GM12891 (cell line): ENCODE measurements at regions not wholly inside any gene's neighbourhood (a gene's known extent, or its start where the extent isn't known, plus 50 kb on each side); places are given as distances from the start of the nearest gene placed in this dataset.

ENCODE experiments used
- SPI1 ChIP-seq: IDR thresholded peaks from 2 replicates; pipeline ENCODE4 v1.6.1; 2011; ENCODE audit warnings: low read depth, low read length, control low read depth
- TAF1 ChIP-seq: IDR thresholded peaks from 2 replicates; pipeline ENCODE4 v1.6.1; 2011; ENCODE audit warnings: low read depth, low read length, control low read depth

GRCh38 chr7:67302113-67303039, 305.7 kb downstream of the TYW1 start:
- TF ChIP-seq TAF1: peak; percentile 75
- 0 out of 2 replicates have a peak, but pooled peaks have one; percentile 2 for TF ChIP-seq SPI1
